GM21576 (cell line): ENCODE measurements at regions not wholly inside any gene's neighbourhood (a gene's known extent, or its start where the extent isn't known, plus 50 kb on each side); places are given as distances from the start of the nearest gene placed in this dataset.

Experiments used
- ATAC-seq: cut with Tn5 transposase; IDR thresholded peaks from one replicate; pipeline ENCODE4 v1.9.1; 2021; ENCODE audit warnings: mild to moderate bottlenecking, moderate library complexity; ENCODE audit not compliant: unreplicated experiment

DNA sequence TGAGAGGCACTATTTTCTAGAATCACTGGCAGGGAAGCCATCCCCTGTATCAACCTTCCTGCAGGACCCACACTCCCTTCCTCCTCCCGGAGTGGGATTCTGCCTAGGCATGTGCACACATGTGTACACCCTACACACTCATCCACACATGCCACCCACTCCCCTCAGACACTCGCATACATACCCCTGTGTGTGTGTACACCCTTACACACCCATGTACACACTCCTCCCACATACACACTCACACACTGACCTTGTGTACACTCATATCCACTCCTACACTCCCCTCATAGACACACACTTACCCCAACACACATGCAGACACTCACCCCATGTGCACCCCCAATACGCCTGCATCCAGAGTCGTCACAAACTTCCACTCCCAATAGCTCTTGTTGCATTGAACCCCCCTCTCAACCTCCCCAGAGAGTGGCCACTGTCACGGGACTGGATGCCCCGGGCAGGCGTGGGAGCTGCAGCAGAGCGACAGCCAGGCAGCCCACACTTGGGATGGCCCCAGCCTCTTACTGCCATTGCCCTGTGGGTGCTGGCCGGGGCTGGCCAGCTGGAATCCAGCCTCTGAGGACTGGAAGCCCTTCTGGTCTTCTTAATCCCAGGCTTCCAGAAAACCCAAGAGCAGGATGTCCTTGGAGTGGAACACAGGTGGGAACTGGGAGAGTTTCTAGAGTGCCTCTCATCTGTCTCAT lies 251.0 kb downstream of the LOXHD1 start:
- no peak for ATAC-seq

DNA sequence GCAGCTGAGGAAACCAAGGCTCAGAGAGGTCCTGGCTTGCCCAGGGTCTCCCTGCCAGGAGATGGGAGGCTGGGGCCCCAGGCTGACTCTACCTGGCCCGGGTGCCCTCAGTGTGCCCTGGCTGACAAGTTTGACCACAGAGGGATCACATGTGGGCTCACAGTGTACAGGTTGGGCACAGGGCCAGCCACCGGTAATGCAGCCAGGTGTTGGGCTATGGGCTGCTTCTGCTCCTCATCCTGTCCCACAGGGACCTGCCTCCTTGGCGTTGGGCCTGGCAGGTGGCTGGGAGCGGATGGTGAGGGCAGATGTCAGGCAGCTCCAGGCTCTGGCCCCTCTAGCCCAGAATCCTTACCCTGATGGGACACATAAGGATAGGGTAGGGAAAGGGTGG lies 250.5 kb downstream of the LOXHD1 start:
- no peak for ATAC-seq

DNA sequence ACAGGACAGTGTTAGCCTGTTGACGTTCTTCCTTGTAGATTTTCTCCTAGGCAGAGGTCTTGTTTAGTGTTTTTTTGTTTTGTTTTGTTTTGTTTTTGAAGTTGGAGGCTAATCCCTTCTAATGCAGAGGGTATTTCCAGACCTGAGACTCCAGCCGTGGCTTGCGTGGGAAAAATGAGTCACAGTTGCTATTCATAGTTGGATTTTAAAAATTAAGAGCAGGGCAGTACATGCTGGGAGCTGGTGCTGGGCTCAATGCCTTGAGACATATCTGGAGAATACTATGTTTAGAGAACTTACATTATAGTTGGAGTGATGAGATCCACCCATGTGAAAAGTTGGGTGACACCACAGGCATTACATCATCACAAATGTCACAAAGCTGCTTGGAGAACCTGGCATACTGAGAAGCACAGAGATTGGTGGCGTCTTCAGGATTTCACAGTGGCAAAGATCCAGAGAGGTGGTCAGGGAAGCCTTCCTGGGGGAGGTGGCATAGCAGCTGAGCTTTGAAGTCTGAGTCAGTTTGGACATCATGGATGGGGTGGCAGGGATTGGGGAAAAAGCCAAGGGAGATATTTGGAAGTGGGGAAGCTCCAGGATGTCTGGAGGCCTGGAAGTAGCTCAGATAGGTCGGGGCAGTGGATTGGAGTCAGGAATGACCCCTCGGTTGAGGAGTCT lies 249.4 kb downstream of the LOXHD1 start:
- ATAC-seq: no peak

DNA sequence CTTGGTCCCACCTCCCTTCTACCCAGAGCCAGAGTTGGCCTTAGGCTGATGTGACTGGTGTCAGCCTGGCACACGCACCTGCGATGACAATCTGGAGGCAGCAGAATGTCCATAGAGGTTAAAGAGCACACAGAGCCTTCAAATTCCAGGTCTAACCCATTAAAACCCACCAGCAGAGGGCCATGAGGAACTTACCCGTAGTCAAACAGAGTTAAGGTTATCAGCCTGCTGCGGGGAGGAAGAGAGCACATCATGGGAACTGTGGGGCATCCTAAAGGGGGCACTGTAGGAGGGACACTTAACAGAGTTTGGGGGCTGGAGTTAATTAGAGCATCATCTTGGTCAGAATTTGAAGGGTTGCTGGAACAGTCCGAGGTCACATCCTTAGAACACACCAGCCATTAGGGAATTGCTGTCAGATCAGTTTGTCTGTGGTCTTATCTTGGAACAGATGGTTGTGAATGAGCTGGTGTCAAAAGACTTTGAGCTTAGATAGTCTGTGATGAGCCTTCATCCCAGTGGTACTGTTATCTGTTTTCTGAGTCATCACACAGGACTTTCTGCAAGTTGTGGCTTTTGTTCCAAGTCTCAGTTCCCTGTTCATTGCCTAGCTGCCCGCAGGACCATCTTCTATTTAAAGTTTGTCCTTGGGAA lies 248.6 kb downstream of the LOXHD1 start:
- no peak for ATAC-seq

DNA sequence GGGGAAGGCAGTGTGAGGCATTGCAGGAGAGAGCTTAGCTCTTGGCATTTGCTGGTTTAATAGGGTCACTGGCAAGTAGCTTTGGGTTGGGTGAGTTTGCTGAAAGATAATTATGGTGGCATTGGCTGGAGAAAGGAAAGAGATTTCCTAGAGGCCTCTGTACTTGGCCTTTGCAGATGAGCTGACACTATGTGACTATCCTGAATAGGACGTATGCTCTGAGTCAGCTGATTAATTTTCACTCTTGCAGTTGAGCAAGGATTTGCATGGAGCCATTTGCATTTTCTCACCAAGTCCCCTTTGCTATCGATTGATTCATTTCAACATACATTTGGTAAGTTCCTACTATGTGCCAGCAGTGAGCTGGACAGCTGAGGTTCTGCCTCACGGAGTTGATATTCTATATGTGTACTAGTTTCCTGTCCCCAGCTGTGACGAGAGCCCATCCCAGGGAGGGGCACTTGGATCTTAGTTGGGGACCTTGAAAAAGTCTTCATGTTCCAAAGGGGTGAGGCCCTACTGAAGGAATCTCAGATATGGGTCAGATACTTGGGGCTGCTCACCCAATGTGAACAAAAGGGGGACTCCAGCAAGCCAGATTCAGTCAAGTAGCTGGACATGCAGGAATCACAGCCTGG lies 245.7 kb downstream of the LOXHD1 start:
- ATAC-seq: no peak

DNA sequence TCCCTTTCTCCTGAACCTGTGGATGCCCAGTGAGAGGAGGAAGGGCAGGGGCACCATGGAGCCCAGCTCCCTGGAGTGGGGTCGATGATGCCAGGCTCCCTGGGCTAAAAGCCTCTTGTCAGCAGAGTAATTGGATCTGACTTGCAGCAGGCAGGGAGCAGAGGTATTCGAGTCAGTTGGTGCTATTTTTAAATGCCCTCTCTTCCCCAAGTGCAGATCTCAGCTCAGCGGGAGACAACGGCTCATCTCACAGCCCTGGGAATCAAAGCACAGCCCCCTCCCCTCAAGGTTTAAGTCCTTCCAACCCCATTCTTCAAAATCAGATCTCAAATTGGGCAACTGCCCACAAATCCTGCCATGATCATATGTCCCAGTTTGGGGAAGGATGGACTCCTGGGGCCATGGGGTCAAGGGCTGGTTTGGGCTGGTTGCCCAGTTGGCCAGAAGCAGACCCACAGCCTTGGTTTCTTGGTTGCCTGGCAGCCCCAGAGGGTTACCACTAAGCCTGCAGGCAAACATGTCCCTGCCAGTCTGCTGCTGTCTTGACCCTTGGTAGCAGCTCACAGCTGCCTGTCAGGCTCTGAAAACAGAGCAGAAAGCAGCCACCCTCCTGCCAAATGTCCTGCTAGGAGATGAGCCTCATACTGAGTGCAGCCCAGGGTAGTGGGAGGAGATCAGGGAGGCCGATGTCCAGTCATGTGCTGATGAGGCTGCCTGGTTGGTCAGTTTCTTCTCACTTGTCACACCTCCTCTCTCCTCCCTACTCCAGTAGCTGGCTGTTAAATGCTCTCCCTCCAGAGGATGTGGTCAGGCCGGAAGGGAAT lies 244.9 kb downstream of the LOXHD1 start:
- ATAC-seq: no peak

DNA sequence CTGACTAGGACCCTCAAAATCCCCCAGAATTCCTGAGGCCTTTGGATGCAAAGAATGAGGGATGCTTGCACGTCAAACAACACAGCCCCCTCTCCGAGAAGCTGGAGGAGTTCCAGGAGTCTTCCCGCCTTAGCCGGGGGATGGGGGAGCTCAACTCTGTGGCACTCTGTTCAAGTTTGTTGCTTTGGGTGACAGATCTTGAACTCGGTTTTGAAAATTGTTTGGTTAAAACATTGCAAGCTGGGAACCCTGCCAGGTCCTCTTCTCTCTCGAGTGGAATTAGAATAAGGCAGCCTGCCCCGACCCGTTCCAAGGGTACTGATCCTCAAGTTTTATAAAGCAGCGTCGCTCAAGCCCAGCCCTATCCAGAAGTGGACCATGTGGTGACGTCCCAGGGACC lies 244.1 kb downstream of the LOXHD1 start:
- no peak for ATAC-seq

DNA sequence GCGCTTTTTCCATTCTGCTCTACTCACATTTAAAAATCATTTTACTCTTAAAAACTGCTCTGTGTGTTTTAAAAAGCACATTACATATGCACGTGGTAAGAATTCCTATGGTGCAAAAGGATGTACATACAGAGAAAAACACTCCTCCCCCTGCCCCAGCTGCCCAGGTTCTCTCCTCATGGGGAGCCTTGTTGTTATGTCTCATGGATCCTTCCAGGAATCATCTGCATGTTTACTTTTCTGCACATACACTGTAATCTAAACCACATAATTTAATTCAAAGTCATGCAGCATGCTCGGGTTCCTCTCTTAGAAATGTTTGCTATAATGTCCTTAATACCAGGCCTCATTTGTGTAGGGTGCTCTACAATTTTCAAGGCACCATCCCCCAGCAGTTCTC lies 243.3 kb downstream of the LOXHD1 start:
- ATAC-seq: no peak

DNA sequence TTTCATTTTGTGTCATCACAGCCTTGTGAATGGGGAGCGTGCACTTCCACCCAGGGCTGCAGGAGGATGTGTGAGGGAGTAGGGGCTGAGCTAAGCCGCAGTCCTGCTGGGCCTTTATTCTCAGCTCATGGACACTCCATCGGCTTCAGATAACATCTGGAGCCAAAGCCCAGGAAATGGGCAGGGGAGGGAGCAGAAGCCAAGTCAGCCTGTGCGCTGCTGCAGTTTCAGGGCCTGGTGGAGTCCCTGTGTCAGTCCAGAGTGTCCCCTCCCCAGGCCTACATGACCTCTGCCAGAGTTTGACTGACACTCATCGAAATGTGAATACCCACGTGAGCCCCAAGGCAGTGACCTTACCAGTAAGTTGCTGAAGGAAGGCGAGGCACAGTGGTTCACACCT lies 242.2 kb downstream of the LOXHD1 start:
- no peak for ATAC-seq

DNA sequence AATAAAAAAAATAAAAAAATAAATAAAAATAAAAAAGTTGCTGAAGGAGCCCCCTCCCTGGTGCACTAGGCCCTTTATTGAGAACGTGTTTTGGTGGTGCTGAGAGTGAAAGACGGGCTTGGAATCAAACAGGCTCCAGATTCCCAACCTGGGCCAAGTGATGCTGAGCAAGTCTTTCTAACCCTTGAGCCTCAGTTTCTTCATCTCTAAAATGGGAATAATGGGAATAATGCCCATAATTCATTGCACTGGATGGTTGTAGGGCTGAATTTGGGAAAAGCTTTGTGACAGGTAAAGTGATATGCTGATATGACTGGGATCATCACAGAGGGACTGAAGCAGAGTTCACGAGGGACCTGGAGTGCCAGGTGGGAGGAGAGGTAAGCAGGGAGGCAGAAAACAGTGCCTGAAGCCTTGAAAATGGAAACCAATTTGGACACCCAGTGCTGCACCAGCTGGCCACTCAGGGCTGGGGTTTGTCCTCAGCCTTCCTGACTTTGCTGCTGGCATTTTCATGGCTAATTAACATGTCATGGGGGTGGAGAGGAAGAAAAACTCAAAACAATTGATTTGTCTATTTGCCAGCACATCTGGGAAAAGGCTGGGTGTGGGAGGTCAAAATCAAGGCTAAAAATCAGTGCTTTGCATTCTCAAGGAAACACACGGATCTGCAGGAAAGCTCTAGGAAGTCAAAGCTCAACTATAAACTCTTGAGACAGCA lies 241.3 kb downstream of the LOXHD1 start:
- no peak for ATAC-seq

DNA sequence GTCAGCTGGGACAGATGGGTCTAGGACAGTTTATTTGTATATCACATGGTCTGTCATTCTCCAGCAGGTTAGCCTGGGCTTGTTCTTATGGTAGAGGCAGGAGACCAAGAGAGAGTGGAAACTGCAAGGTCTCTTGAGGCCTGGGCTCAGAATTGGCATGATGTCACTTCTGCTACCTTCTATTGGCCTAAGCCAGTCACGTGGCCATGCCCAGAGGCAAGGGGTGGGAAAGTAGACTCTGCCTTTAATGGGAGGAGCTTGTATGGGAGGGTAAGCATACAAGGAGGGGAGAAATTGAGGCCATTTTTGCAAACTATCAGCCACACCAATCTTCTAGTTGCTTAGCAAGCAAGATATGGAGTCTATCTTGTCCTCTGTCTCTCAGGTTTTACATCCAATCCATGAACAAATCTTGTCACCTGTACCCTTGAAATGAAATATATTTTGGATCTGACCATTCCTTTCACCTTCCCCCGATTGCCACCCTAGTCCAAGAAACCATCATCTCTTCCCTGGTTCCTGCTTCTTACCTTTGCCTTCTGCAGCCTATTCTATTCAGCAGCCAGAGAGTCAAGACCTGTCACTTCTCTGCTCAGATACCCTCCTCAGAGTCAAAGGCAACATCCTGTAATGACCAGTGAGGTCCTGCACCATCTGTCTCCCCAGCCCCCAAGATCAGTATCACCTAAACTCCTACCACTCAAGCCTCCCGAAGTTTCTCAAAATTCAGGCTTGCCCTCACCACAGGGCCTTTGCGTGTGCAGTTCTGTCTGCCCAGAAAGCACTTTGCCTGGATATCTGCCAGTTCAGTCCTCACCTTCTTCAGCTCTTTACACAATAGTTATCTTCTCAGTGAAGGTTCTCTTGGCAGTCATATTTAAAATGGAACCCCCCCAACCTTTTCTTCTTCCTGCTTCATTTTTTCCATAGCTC lies 240.0 kb downstream of the LOXHD1 start:
- ATAC-seq: no peak

DNA sequence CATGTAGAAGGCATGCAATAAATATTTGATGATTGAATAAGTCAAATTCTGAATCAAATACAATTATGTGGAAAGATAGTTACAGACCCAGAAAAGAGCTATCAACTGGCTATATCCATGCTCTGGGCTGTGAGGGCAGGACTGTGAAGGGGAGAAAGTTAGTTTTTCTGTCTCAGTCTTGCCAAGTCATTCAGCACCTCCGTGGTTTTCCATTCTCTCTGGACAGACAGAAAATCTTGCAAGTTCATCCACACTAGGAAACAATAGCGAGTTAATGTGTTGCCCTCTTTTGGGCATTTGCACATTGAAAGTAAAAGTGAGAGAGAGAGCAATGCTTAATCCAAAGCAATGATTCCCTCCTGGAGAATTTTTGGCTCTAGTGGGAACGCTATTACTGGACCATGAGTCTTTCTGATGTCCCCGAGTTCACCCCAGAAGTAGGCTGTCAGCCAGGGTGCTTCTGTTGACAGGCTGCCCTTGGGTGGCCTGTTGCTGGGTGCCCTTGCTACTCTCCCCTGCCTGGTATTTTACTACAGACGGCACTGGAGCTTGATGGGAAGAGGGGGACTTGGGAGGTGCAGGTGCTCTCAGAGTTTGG lies 238.3 kb downstream of the LOXHD1 start:
- no peak for ATAC-seq

DNA sequence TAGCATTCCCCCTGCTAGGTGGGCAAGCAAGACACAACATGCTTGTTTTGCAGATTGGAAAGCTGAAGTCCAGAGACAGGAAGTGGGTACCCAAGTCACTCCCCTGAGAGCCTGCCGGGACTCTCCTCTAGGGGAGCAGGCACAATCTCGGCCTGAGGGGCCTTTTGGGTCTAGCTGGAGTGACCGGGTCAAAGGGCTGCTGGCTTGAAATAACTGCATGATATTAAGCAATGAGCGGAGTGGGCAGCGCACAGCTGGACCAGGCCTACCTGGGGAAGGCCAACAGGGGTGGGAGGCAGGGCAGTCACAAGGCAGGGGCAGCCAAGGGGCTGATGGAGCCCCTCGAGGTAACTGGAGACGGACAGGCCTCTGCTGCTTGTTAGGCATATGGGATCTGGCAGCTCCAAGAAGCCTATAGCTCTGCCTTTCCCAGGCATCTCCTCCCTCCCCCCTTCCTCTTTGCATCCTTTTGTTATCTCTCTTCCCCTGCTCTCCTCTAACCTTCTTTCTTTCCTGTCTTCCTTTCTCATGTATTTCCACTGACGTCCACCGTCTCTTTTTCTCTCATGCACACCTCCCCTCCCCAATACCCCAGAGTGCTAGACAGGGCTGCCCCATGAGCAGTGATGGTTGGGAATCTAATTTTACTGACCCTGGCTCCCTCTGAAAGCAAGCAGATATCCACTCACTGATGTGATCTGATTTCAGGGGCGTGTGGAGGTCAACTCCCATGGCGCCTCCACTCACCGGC lies 237.5 kb downstream of the LOXHD1 start:
- no peak for ATAC-seq

DNA sequence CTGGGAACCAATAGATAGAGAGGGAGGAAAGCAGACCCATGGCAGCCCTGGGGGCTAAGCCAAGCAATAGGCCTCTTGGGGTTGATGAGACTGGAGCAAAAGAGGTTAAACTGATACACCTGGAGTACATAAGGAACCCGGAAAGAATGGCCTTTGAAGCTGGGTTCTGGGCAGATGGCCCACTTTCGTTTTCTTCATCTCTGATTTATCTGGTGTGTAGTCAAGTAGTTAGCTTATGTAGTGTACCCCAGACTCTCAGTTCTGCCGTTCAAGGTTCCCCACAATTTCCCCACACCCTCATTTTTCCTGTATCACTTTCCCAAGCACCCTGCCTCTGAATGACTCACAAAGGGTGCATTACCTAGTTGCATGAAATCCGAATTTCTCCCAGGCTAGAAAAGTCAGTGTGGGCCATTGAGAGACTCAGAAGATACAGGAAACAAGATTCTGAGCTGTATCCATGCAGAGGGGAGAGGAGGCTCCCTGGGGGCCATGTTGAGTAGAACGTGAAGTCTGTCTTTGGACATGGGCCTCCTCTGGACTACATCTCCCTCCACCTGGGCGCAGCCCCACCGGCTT lies 235.0 kb downstream of the LOXHD1 start:
- no peak for ATAC-seq

DNA sequence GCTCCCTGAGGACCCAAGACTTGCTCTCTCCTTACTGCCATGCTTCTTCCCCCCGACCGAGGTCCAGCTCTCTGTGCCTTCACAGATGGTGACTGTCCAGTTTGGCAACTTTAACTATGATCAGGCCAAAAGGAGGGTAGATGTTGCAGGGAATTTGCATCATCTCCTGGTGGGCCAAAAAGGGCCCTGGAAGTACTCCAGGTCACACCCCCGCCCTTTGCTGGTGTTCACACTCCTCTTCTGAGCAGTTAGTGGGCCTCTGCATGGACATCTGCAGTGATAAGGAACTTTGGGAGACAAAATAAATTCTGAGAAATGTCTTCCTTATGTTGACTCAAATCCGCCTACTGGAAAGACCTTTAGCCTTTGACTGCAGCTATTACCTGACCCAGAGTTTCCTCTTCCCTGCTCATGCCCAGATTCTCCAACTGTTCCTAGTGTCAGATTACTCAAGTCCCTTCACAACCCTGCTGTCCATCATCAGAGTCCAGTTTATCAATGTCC lies 234.4 kb downstream of the LOXHD1 start:
- no peak for ATAC-seq

DNA sequence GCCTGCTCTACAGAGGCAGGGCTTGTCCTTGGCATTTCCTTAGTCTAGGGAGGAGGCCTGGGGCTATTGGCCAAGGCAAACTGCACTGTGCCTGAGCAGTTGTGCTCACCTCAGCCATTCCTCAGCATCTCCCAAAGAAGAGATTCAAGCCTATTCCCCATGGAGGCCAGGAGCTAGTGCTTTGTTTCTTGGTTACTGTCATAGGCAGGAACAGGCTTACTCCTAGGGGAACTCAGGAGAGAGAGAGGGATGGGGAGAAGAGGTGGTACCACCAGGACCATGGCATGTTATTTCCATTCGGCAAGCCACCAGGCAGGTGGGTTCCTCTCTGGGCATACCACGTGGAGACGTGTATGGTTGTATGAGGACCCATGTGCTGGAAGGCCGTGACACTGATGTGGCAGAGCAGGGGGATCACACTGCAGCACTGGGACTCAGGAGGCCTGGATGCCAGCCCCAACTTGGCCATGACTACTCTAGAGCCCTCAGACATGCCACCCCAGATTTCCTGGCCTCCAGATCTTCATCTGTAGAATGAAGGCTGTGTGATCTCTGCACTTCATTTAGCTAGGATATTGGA lies 233.7 kb downstream of the LOXHD1 start:
- ATAC-seq: no peak

DNA sequence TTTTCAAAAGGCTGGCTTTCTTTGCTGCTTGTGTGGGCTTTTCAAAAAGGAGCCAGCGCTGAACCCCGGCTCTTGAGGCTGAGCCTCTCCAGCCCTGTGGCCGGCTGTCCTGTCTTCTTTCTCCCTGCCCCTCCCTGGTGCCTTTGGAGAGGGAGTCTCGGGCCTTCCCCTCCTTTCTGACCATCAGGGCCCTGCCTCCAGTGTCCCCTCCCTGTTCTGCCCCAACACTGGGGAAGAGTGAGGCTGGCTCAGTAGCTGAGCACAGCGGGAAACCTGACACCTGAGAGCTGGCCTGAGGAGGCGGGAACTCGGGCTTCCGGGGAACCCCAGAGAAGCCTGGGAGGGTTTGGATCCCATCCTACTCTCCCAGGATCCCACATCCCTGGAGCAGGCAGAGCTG lies 232.1 kb downstream of the LOXHD1 start:
- ATAC-seq: no peak
